Liver (tissue), 8 donors: ENCODE measurements at regions not wholly inside any gene's neighbourhood (a gene's known extent, or its start where the extent isn't known, plus 50 kb on each side); places are given as distances from the start of the nearest gene placed in this dataset.
"Not testable (repeated sequence)": the region's sequence is repeated elsewhere in the genome, so short reads cannot be mapped to it uniquely, and the experiment has no call there.

ENCODE experiments used
- DNase-seq: peaks from one replicate; pipeline ENCODE4 v3.0.0-alpha.2; 2017; ENCODE audit warnings: low spot score
- H3K27ac ChIP-seq, 2 donors: one replicate each; pipeline ENCODE4 v1.7.0; 2013; ENCODE audit warnings: inconsistent platforms in 2 of 2, low read length in 2 of 2, control low read depth in 1 of 2, low read depth in 1 of 2, mild to moderate bottlenecking in 1 of 2
- H3K27me3 ChIP-seq, 4 donors: one replicate each; pipeline versions ENCODE4 v1.6.1 to v1.7.0; 2013; ENCODE audit warnings: low read length in 3 of 4, inconsistent platforms in 1 of 4, mild to moderate bottlenecking in 1 of 4, moderate library complexity in 1 of 4; ENCODE audit not compliant: control insufficient read depth in 4 of 4, insufficient read depth in 4 of 4
- H3K36me3 ChIP-seq, 4 donors: one replicate each; pipeline versions ENCODE4 v1.6.1 to v1.7.0; 2013; ENCODE audit warnings: low read length in 3 of 4, mild to moderate bottlenecking in 3 of 4, low read depth in 1 of 4, moderate library complexity in 1 of 4; ENCODE audit not compliant: control insufficient read depth in 4 of 4, insufficient read depth in 3 of 4
- H3K4me1 ChIP-seq, 4 donors: one replicate each; pipeline versions ENCODE4 v1.6.1 to v1.7.0; 2013; ENCODE audit warnings: low read length in 3 of 4, mild to moderate bottlenecking in 3 of 4, moderate library complexity in 1 of 4; ENCODE audit not compliant: control insufficient read depth in 4 of 4, insufficient read depth in 4 of 4
- H3K4me3 ChIP-seq, 3 donors: one replicate each; pipeline versions ENCODE4 v1.6.1 to v1.7.0; 2013; ENCODE audit warnings: low read length in 3 of 3, control low read depth in 1 of 3, low read depth in 1 of 3, mild to moderate bottlenecking in 1 of 3
- H3K9ac ChIP-seq, 2 donors: one replicate each; pipeline ENCODE4 v1.7.0; 2013; ENCODE audit warnings: low read length in 2 of 2, mild to moderate bottlenecking in 2 of 2, moderate library complexity in 2 of 2, control low read depth in 1 of 2, low read depth in 1 of 2
- H3K9me3 ChIP-seq, 4 donors: one replicate each; pipeline versions ENCODE4 v1.6.1 to v1.7.0; 2013; ENCODE audit warnings: low read length in 3 of 4; ENCODE audit not compliant: control insufficient read depth in 4 of 4
- EGR1 ChIP-seq, 2 donors: IDR thresholded peaks; 2 replicates each; pipeline ENCODE4 v1.6.1; 2016 to 2018; ENCODE audit warnings: antibody characterized with exemption in 2 of 2, low read depth in 2 of 2
- FOXA1 ChIP-seq: IDR thresholded peaks from 2 replicates; pipeline ENCODE4 v1.6.1; 2016; ENCODE audit warnings: antibody characterized with exemption
- FOXA2 ChIP-seq: IDR thresholded peaks from 2 replicates; pipeline ENCODE4 v1.6.1; 2016; ENCODE audit warnings: antibody characterized with exemption
- GABPA ChIP-seq, 2 donors: IDR thresholded peaks in 1 of 2; conservative IDR thresholded peaks in 1 of 2; 2 replicates each; pipeline ENCODE4 v1.6.1; 2016; ENCODE audit warnings: antibody characterized with exemption in 2 of 2, mild to moderate bottlenecking in 1 of 2, moderate library complexity in 1 of 2
- HNF4A ChIP-seq, 2 donors: conservative IDR thresholded peaks; 2 replicates each; pipeline ENCODE4 v1.6.1; 2016; ENCODE audit warnings: antibody characterized with exemption in 2 of 2, mild to moderate bottlenecking in 2 of 2
- HNF4G ChIP-seq: IDR thresholded peaks from 2 replicates; pipeline ENCODE4 v1.6.1; 2016; ENCODE audit warnings: antibody characterized with exemption
- RAD21 ChIP-seq, 2 donors: IDR thresholded peaks; 2 replicates each; pipeline ENCODE4 v1.6.1; 2016; ENCODE audit warnings: antibody characterized with exemption in 2 of 2, mild to moderate bottlenecking in 2 of 2
- RXRA ChIP-seq, 2 donors: IDR thresholded peaks; 2 replicates each; pipeline ENCODE4 v1.6.1; 2017 to 2018; ENCODE audit warnings: antibody characterized with exemption in 2 of 2, mild to moderate bottlenecking in 1 of 2
- SP1 ChIP-seq: IDR thresholded peaks from 2 replicates; pipeline ENCODE4 v1.6.1; 2018; ENCODE audit warnings: antibody characterized with exemption, mild to moderate bottlenecking
- YY1 ChIP-seq: IDR thresholded peaks from 2 replicates; pipeline ENCODE4 v1.6.1; 2016; ENCODE audit warnings: antibody characterized with exemption, mild to moderate bottlenecking
- WGBS: extraction: QIAGEN DNeasy Blood & Tissue Kit; methylation state at CpG from one replicate; pipeline ENCODE4 v1.1.7; 2013; 5-methylcytosine and 5-hydroxymethylcytosine counted together
- TF ChIP-seq, protein P1 (sequence below): IDR thresholded peaks from 2 replicates; pipeline ENCODE4 v1.6.1; 2016; ENCODE audit warnings: antibody characterized with exemption
- TF ChIP-seq, protein P2 (sequence below): IDR thresholded peaks from 2 replicates; pipeline ENCODE4 v1.6.1; 2016; ENCODE audit warnings: antibody characterized with exemption, mild to moderate bottlenecking
- TF ChIP-seq, protein P3 (sequence below): IDR thresholded peaks from 2 replicates; pipeline ENCODE4 v1.6.1; 2016; ENCODE audit warnings: antibody characterized with exemption
- TF ChIP-seq, protein P4 (sequence below): fragments of 150-350 bp; IDR thresholded peaks from 2 replicates; pipeline ENCODE4 v1.5.1; 2017; ENCODE audit warnings: improper control_type of control experiment, low read depth, low read length; ENCODE audit not compliant: missing input control
- donor health status: healthy.
- donor health status: healthy.
- donor health status: healthy.
- donor health status: healthy.
- donor health status: healthy.

DNA sequence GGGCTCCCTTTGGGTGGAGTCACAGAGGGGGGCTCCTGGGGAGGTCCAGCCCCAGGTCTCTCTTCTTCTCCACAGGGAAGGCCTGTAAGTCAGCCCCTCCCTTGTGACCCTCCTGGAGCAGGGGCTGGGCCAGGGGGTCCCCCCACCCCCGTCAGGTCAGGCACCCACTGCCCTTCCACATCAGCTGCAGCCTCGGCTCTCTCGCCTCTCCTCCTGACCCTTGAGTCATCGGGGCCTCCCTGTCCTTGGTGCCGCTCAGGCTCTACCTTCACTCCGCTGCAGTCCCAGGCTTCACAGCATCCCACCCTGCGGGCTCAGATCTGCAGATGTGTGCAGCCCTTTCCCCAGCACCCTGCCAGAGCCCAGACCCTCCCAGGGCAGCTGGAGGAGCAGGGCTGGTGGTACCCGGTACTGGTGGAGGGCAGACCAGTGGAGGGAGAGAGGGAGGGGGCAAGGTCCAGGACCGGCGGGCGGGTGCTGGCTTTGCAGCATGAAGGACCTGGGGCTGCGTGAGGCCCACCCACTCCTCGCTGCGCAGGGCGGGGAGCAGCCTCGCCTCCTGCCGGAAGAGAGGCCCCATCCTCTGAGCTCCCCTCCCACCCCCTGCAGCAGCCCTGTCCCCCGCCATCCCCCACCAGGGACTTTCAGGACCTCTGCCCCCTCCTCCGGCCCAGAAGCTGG, 117.1 kb downstream of the FAM53A start:
- WGBS, result 61% methylated on average over 19 of the region's 19 CpGs
- TF ChIP-seq, protein P1, sequence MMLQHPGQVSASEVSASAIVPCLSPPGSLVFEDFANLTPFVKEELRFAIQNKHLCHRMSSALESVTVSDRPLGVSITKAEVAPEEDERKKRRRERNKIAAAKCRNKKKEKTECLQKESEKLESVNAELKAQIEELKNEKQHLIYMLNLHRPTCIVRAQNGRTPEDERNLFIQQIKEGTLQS, result no peak
- TF ChIP-seq, protein P2, sequence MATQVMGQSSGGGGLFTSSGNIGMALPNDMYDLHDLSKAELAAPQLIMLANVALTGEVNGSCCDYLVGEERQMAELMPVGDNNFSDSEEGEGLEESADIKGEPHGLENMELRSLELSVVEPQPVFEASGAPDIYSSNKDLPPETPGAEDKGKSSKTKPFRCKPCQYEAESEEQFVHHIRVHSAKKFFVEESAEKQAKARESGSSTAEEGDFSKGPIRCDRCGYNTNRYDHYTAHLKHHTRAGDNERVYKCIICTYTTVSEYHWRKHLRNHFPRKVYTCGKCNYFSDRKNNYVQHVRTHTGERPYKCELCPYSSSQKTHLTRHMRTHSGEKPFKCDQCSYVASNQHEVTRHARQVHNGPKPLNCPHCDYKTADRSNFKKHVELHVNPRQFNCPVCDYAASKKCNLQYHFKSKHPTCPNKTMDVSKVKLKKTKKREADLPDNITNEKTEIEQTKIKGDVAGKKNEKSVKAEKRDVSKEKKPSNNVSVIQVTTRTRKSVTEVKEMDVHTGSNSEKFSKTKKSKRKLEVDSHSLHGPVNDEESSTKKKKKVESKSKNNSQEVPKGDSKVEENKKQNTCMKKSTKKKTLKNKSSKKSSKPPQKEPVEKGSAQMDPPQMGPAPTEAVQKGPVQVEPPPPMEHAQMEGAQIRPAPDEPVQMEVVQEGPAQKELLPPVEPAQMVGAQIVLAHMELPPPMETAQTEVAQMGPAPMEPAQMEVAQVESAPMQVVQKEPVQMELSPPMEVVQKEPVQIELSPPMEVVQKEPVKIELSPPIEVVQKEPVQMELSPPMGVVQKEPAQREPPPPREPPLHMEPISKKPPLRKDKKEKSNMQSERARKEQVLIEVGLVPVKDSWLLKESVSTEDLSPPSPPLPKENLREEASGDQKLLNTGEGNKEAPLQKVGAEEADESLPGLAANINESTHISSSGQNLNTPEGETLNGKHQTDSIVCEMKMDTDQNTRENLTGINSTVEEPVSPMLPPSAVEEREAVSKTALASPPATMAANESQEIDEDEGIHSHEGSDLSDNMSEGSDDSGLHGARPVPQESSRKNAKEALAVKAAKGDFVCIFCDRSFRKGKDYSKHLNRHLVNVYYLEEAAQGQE, result no peak
- no peak for TF ChIP-seq HNF4A (conservative IDR thresholded peaks at IDR 0.05)
- TF ChIP-seq, protein P3, sequence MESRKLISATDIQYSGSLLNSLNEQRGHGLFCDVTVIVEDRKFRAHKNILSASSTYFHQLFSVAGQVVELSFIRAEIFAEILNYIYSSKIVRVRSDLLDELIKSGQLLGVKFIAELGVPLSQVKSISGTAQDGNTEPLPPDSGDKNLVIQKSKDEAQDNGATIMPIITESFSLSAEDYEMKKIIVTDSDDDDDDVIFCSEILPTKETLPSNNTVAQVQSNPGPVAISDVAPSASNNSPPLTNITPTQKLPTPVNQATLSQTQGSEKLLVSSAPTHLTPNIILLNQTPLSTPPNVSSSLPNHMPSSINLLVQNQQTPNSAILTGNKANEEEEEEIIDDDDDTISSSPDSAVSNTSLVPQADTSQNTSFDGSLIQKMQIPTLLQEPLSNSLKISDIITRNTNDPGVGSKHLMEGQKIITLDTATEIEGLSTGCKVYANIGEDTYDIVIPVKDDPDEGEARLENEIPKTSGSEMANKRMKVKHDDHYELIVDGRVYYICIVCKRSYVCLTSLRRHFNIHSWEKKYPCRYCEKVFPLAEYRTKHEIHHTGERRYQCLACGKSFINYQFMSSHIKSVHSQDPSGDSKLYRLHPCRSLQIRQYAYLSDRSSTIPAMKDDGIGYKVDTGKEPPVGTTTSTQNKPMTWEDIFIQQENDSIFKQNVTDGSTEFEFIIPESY, result no peak
- no peak for TF ChIP-seq RXRA (IDR thresholded peaks at IDR 0.05)
- TF ChIP-seq FOXA1, result no peak
- Histone ChIP-seq H3K9ac (no peak overlapping the region), H3K9me3 (no peaks in the 10 kb centered on the region), H3K4me1 (no peaks in the 10 kb centered on the region), H3K36me3 (no peaks in the 10 kb centered on the region), H3K27me3 (peaks cover 0 to 4% (median 0%) of the 10 kb centered on the region in 4 donors), H3K27ac (no peak overlapping the region), H3K4me3 (no peak overlapping the region)
- no peak for DNase-seq

DNA sequence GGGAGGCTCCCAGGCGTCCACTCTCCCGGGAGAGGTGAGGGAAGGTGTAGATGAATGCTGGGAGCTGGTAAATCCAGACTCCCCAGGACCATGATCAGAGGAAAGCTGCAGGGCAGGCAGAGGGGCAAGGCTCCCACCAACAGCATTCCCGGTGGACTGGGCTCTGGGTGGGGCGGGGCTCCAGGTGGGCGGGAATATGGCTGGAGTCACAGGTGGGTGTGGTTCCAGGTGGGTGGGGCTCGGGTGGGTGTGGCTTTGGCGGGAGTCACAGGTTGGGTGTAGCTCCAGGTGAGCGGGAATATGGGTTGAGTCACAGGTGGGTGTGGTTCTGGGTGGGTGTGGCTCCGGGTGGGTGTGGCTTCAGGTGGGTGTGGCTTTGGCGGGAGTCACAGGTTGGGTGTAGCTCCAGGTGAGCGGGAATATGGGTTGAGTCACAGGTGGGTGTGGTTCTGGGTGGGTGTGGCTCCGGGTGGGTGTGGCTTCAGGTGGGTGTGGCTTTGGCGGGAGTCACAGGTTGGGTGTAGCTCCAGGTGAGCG, 117.7 kb downstream of the FAM53A start:
- not testable (repeated sequence) for H3K27ac ChIP-seq, H3K36me3 ChIP-seq, H3K9ac ChIP-seq, H3K4me1 ChIP-seq, H3K27me3 ChIP-seq, H3K4me3 ChIP-seq, H3K9me3 ChIP-seq, DNase-seq
- 41% methylated on average over 13 of the region's 14 CpGs for WGBS

DNA sequence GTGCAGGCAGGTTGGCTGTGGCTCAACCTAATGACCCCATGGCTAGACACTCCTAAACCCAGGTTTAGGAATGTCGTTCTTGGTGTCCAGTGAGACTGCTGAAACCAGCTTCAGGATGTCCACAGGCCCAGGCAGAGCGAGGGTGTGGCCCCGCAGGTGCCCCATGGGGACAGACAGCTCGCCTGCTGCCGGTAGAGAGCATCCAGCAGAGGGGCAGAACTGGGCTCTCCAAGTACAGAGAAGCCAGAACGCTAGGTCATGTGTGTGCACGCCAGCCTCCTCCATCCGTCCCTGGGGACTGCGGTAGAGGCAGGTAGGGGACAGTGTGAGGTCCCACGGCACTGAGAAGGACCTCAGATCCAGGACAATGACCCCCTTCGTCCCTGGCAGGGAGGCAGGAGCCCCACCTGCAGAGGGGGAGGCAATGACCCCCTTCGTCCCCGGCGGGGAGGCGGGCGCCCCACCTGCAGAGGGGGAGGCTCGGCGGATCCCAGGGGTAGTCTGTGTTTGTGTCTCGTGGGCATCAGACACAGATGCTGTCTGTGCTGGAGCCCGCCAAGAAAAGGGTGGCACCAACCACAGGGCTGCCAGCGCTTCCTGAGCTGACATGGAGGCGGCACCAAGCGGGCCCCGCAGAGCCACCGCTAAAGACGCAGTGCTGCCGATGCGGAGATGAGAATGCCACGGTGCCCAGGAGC, 118.4 kb downstream of the FAM53A start:
- no peak for DNase-seq
- H3K27me3 ChIP-seq, result peaks cover 0 to 4% (median 0%) of the 10 kb centered on the region in 4 donors
- TF ChIP-seq SP1, result no peak
- TF ChIP-seq YY1, result no peak
- no peak for TF ChIP-seq GABPA (IDR thresholded peaks at IDR 0.05 in 1 of 2, conservative IDR thresholded peaks at IDR 0.05 in 1 of 2)
- TF ChIP-seq, protein P2, result no peak
- no peak for TF ChIP-seq HNF4G
- TF ChIP-seq FOXA2, result no peak
- no peak for TF ChIP-seq EGR1 (IDR thresholded peaks at IDR 0.05; ENCODE audit: low read depth in 2 of 2)
- TF ChIP-seq RAD21 (IDR thresholded peaks at IDR 0.05), result no peak
- no peak for TF ChIP-seq HNF4A (conservative IDR thresholded peaks at IDR 0.05)
- TF ChIP-seq, protein P4, sequence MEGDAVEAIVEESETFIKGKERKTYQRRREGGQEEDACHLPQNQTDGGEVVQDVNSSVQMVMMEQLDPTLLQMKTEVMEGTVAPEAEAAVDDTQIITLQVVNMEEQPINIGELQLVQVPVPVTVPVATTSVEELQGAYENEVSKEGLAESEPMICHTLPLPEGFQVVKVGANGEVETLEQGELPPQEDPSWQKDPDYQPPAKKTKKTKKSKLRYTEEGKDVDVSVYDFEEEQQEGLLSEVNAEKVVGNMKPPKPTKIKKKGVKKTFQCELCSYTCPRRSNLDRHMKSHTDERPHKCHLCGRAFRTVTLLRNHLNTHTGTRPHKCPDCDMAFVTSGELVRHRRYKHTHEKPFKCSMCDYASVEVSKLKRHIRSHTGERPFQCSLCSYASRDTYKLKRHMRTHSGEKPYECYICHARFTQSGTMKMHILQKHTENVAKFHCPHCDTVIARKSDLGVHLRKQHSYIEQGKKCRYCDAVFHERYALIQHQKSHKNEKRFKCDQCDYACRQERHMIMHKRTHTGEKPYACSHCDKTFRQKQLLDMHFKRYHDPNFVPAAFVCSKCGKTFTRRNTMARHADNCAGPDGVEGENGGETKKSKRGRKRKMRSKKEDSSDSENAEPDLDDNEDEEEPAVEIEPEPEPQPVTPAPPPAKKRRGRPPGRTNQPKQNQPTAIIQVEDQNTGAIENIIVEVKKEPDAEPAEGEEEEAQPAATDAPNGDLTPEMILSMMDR, result no peak

More for the DNA sequence above, 118.4 kb downstream of the FAM53A start:
- H3K4me1 ChIP-seq, result no peaks in the 10 kb centered on the region
- no peak overlapping the region for H3K4me3 ChIP-seq
- H3K36me3 ChIP-seq, result no peaks in the 10 kb centered on the region
- H3K9me3 ChIP-seq, result no peaks in the 10 kb centered on the region
- no peak overlapping the region for H3K27ac ChIP-seq
- WGBS, result 79% methylated on average over 29 of the region's 29 CpGs
- H3K9ac ChIP-seq, result no peak overlapping the region
